Liver (tissue), 8 donors: ENCODE measurements at regions not wholly inside any gene's neighbourhood (a gene's known extent, or its start where the extent isn't known, plus 50 kb on each side); places are given as distances from the start of the nearest gene placed in this dataset.

Experiments
- DNase-seq: peaks from one replicate; pipeline ENCODE4 v3.0.0-alpha.2; 2017; ENCODE audit warnings: low spot score
- H3K27ac ChIP-seq, 2 donors: one replicate each; pipeline ENCODE4 v1.7.0; 2013; ENCODE audit warnings: inconsistent platforms in 2 of 2, low read length in 2 of 2, control low read depth in 1 of 2, low read depth in 1 of 2, mild to moderate bottlenecking in 1 of 2
- H3K27me3 ChIP-seq, 4 donors: one replicate each; pipeline versions ENCODE4 v1.6.1 to v1.7.0; 2013; ENCODE audit warnings: low read length in 3 of 4, inconsistent platforms in 1 of 4, mild to moderate bottlenecking in 1 of 4, moderate library complexity in 1 of 4; ENCODE audit not compliant: control insufficient read depth in 4 of 4, insufficient read depth in 4 of 4
- H3K36me3 ChIP-seq, 4 donors: one replicate each; pipeline versions ENCODE4 v1.6.1 to v1.7.0; 2013; ENCODE audit warnings: low read length in 3 of 4, mild to moderate bottlenecking in 3 of 4, low read depth in 1 of 4, moderate library complexity in 1 of 4; ENCODE audit not compliant: control insufficient read depth in 4 of 4, insufficient read depth in 3 of 4
- H3K4me1 ChIP-seq, 4 donors: one replicate each; pipeline versions ENCODE4 v1.6.1 to v1.7.0; 2013; ENCODE audit warnings: low read length in 3 of 4, mild to moderate bottlenecking in 3 of 4, moderate library complexity in 1 of 4; ENCODE audit not compliant: control insufficient read depth in 4 of 4, insufficient read depth in 4 of 4
- H3K4me3 ChIP-seq, 3 donors: one replicate each; pipeline versions ENCODE4 v1.6.1 to v1.7.0; 2013; ENCODE audit warnings: low read length in 3 of 3, control low read depth in 1 of 3, low read depth in 1 of 3, mild to moderate bottlenecking in 1 of 3
- H3K9ac ChIP-seq, 2 donors: one replicate each; pipeline ENCODE4 v1.7.0; 2013; ENCODE audit warnings: low read length in 2 of 2, mild to moderate bottlenecking in 2 of 2, moderate library complexity in 2 of 2, control low read depth in 1 of 2, low read depth in 1 of 2
- H3K9me3 ChIP-seq, 4 donors: one replicate each; pipeline versions ENCODE4 v1.6.1 to v1.7.0; 2013; ENCODE audit warnings: low read length in 3 of 4; ENCODE audit not compliant: control insufficient read depth in 4 of 4
- EGR1 ChIP-seq, 2 donors: IDR thresholded peaks; 2 replicates each; pipeline ENCODE4 v1.6.1; 2016 to 2018; ENCODE audit warnings: antibody characterized with exemption in 2 of 2, low read depth in 2 of 2
- FOXA1 ChIP-seq: IDR thresholded peaks from 2 replicates; pipeline ENCODE4 v1.6.1; 2016; ENCODE audit warnings: antibody characterized with exemption
- FOXA2 ChIP-seq: IDR thresholded peaks from 2 replicates; pipeline ENCODE4 v1.6.1; 2016; ENCODE audit warnings: antibody characterized with exemption
- GABPA ChIP-seq, 2 donors: IDR thresholded peaks in 1 of 2; conservative IDR thresholded peaks in 1 of 2; 2 replicates each; pipeline ENCODE4 v1.6.1; 2016; ENCODE audit warnings: antibody characterized with exemption in 2 of 2, mild to moderate bottlenecking in 1 of 2, moderate library complexity in 1 of 2
- HNF4A ChIP-seq, 2 donors: conservative IDR thresholded peaks; 2 replicates each; pipeline ENCODE4 v1.6.1; 2016; ENCODE audit warnings: antibody characterized with exemption in 2 of 2, mild to moderate bottlenecking in 2 of 2
- HNF4G ChIP-seq: IDR thresholded peaks from 2 replicates; pipeline ENCODE4 v1.6.1; 2016; ENCODE audit warnings: antibody characterized with exemption
- JUND ChIP-seq, 2 donors: IDR thresholded peaks; 2 replicates each; pipeline ENCODE4 v1.6.1; 2016; ENCODE audit warnings: antibody characterized with exemption in 2 of 2
- NR2F2 ChIP-seq: IDR thresholded peaks from 2 replicates; pipeline ENCODE4 v1.6.1; 2016; ENCODE audit warnings: antibody characterized with exemption
- RAD21 ChIP-seq, 2 donors: IDR thresholded peaks; 2 replicates each; pipeline ENCODE4 v1.6.1; 2016; ENCODE audit warnings: antibody characterized with exemption in 2 of 2, mild to moderate bottlenecking in 2 of 2
- REST ChIP-seq: IDR thresholded peaks from 2 replicates; pipeline ENCODE4 v1.6.1; 2016; ENCODE audit warnings: antibody characterized with exemption, mild to moderate bottlenecking
- RXRA ChIP-seq, 2 donors: IDR thresholded peaks; 2 replicates each; pipeline ENCODE4 v1.6.1; 2017 to 2018; ENCODE audit warnings: antibody characterized with exemption in 2 of 2, mild to moderate bottlenecking in 1 of 2
- SP1 ChIP-seq: IDR thresholded peaks from 2 replicates; pipeline ENCODE4 v1.6.1; 2018; ENCODE audit warnings: antibody characterized with exemption, mild to moderate bottlenecking
- TAF1 ChIP-seq: conservative IDR thresholded peaks from 2 replicates; pipeline ENCODE4 v1.6.1; 2016; ENCODE audit warnings: antibody characterized with exemption, mild to moderate bottlenecking
- YY1 ChIP-seq: IDR thresholded peaks from 2 replicates; pipeline ENCODE4 v1.6.1; 2016; ENCODE audit warnings: antibody characterized with exemption, mild to moderate bottlenecking
- ZBTB33 ChIP-seq: IDR thresholded peaks from 2 replicates; pipeline ENCODE4 v1.6.1; 2016; ENCODE audit warnings: antibody characterized with exemption
- WGBS: extraction: QIAGEN DNeasy Blood & Tissue Kit; methylation state at CpG from one replicate; pipeline ENCODE4 v1.1.7; 2013; 5-methylcytosine and 5-hydroxymethylcytosine counted together
- TF ChIP-seq, protein P1 (sequence below): IDR thresholded peaks from 2 replicates; pipeline ENCODE4 v1.6.1; 2016; ENCODE audit warnings: antibody characterized with exemption
- TF ChIP-seq, protein P2 (sequence below): IDR thresholded peaks from 2 replicates; pipeline ENCODE4 v1.6.1; 2016; ENCODE audit warnings: antibody characterized with exemption
- TF ChIP-seq, protein P3 (sequence below): fragments of 150-350 bp; IDR thresholded peaks from 2 replicates; pipeline ENCODE4 v1.5.1; 2017; ENCODE audit warnings: improper control_type of control experiment, low read depth, low read length; ENCODE audit not compliant: missing input control
- donor health status: healthy.
- donor health status: healthy.
- donor health status: healthy.
- donor health status: healthy.
- donor health status: healthy.

GRCh38 chr18:66440433-66440832, 163.5 kb downstream of the CDH19 start:
- Histone ChIP-seq H3K4me1 (no peaks in the 10 kb centered on the region), H3K9me3 (no peaks in the 10 kb centered on the region), H3K36me3 (no peaks in the 10 kb centered on the region), H3K27me3 (no peaks in the 10 kb centered on the region), H3K27ac (no peak overlapping the region), H3K9ac (no peak overlapping the region), H3K4me3 (no peak overlapping the region)
- no peak for DNase-seq
- 66% methylated on average over 6 of the region's 6 CpGs for WGBS
- no peak for TF ChIP-seq JUND (IDR thresholded peaks at IDR 0.05)
- TF ChIP-seq REST = no peak
- TF ChIP-seq, protein P1, sequence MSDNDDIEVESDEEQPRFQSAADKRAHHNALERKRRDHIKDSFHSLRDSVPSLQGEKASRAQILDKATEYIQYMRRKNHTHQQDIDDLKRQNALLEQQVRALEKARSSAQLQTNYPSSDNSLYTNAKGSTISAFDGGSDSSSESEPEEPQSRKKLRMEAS = no peak
- TF ChIP-seq, protein P2, sequence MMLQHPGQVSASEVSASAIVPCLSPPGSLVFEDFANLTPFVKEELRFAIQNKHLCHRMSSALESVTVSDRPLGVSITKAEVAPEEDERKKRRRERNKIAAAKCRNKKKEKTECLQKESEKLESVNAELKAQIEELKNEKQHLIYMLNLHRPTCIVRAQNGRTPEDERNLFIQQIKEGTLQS = no peak
- TF ChIP-seq FOXA1 = no peak
- TF ChIP-seq EGR1 (IDR thresholded peaks at IDR 0.05; ENCODE audit: low read depth in 2 of 2) = no peak
- TF ChIP-seq, protein P3, sequence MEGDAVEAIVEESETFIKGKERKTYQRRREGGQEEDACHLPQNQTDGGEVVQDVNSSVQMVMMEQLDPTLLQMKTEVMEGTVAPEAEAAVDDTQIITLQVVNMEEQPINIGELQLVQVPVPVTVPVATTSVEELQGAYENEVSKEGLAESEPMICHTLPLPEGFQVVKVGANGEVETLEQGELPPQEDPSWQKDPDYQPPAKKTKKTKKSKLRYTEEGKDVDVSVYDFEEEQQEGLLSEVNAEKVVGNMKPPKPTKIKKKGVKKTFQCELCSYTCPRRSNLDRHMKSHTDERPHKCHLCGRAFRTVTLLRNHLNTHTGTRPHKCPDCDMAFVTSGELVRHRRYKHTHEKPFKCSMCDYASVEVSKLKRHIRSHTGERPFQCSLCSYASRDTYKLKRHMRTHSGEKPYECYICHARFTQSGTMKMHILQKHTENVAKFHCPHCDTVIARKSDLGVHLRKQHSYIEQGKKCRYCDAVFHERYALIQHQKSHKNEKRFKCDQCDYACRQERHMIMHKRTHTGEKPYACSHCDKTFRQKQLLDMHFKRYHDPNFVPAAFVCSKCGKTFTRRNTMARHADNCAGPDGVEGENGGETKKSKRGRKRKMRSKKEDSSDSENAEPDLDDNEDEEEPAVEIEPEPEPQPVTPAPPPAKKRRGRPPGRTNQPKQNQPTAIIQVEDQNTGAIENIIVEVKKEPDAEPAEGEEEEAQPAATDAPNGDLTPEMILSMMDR = no peak
- no peak for TF ChIP-seq YY1
- no peak for TF ChIP-seq HNF4A (conservative IDR thresholded peaks at IDR 0.05)
- no peak for TF ChIP-seq FOXA2
- no peak for TF ChIP-seq GABPA (IDR thresholded peaks at IDR 0.05 in 1 of 2, conservative IDR thresholded peaks at IDR 0.05 in 1 of 2)
- TF ChIP-seq RXRA (IDR thresholded peaks at IDR 0.05) = no peak
- no peak for TF ChIP-seq ZBTB33
- no peak for TF ChIP-seq TAF1
- no peak for TF ChIP-seq NR2F2
- no peak for TF ChIP-seq RAD21 (IDR thresholded peaks at IDR 0.05)
- no peak for TF ChIP-seq SP1
- TF ChIP-seq HNF4G = no peak

DNA sequence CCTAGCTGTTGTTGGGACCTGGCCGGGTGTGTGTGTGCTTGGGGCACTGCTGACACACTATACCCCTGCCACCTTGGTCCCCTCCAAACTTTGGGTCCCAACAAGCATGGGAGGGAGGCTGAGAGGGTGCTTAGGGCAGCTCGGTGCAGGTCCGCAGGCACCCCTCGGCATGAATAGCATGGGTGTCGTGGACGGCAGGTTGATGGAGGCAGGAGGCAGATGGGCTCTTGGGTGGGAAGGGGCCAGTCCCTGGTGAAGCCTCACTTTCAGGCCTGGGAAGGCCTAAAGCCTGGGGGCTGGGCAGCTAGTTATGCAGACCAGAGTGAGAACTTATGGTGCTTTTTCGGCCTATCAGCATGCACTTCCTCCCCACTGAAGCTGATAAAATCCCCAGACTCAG, 164.2 kb downstream of the CDH19 start:
- Histone ChIP-seq H3K27ac (no peak overlapping the region), H3K4me1 (no peaks in the 10 kb centered on the region), H3K4me3 (no peak overlapping the region), H3K36me3 (no peaks in the 10 kb centered on the region), H3K9me3 (no peaks in the 10 kb centered on the region), H3K9ac (no peak overlapping the region), H3K27me3 (no peaks in the 10 kb centered on the region)
- no peak for DNase-seq
- WGBS = 88% methylated on average over 7 of the region's 7 CpGs
- TF ChIP-seq REST (no peak), EGR1 (IDR thresholded peaks at IDR 0.05; ENCODE audit: low read depth in 2 of 2) (no peak), YY1 (no peak), RAD21 (IDR thresholded peaks at IDR 0.05) (no peak), SP1 (no peak), TAF1 (no peak), HNF4G (no peak), ZBTB33 (no peak), NR2F2 (no peak), FOXA2 (no peak), FOXA1 (no peak), RXRA (IDR thresholded peaks at IDR 0.05) (no peak), HNF4A (conservative IDR thresholded peaks at IDR 0.05) (no peak)
- TF ChIP-seq, protein P2 = no peak
